ENCODE measurements at regions not wholly inside any gene's neighbourhood (a gene's known extent, or its start where the extent isn't known, plus 50 kb on each side); places are given as distances from the start of the nearest gene placed in this dataset.

- ChIA-PET POLR2A (no interaction called here), CTCF (no interaction called here)
- Mint-ChIP-seq H3K4me3 (no peak overlapping the region), H3K9me3 (ENCODE audit: insufficient read depth) (no peaks in the 10 kb centered on the region), H3K4me1 (peaks cover 4% of the 10 kb centered on the region), H3K27ac (no peak overlapping the region), H3K27me3 (peaks cover 6% of the 10 kb centered on the region)
- Histone ChIP-seq H3K36me3 (replicated peaks in 1 of 2; ENCODE audit: control extremely low read depth in 1 of 2, control insufficient read depth in 1 of 2, extremely low read depth in 1 of 2, insufficient read depth in 2 of 2, low read length in 1 of 2) (no peaks in the 10 kb centered on the region), H3K9me3 (ENCODE audit: control extremely low read depth in 1 of 3, control insufficient read depth in 2 of 3, insufficient read depth in 1 of 3, low read length in 2 of 3) (no peaks in the 10 kb centered on the region), H3K79me2 (ENCODE audit: control insufficient read depth, insufficient read depth, low read length) (no peaks in the 10 kb centered on the region), H3K9ac (ENCODE audit: low read length) (no peak overlapping the region), H3K4me2 (replicated peaks; ENCODE audit: low read depth, low read length, poor library complexity, severe bottlenecking) (no peak overlapping the region), H3K4me3 (ENCODE audit: control extremely low read depth in 1 of 5, extremely low read depth in 1 of 5, insufficient read depth in 1 of 5, low read depth in 2 of 5, low read length in 4 of 5) (no peak overlapping the region), H3K4me1 (ENCODE audit: control insufficient read depth in 2 of 2, insufficient read depth in 2 of 2, low read length in 2 of 2) (peaks cover 0 to 3% of the 10 kb centered on the region in 2 donors), H3K27ac (ENCODE audit: low read length in 2 of 2) (no peak overlapping the region), H2AFZ (ENCODE audit: insufficient read depth, low read depth, low read length, poor library complexity, severe bottlenecking) (no peak overlapping the region), H4K20me1 (ENCODE audit: control insufficient read depth, insufficient read depth, low read length, poor library complexity, severe bottlenecking) (no peaks in the 10 kb centered on the region), H3K27me3 (replicated peaks in 1 of 4; ENCODE audit: control extremely low read depth in 1 of 4, control insufficient read depth in 3 of 4, insufficient read depth in 4 of 4, low read length in 3 of 4) (peaks cover 0 to 4% (median 0%) of the 10 kb centered on the region in 4 experiments)
- DNase-seq = no peak
- TF ChIP-seq, protein P1, sequence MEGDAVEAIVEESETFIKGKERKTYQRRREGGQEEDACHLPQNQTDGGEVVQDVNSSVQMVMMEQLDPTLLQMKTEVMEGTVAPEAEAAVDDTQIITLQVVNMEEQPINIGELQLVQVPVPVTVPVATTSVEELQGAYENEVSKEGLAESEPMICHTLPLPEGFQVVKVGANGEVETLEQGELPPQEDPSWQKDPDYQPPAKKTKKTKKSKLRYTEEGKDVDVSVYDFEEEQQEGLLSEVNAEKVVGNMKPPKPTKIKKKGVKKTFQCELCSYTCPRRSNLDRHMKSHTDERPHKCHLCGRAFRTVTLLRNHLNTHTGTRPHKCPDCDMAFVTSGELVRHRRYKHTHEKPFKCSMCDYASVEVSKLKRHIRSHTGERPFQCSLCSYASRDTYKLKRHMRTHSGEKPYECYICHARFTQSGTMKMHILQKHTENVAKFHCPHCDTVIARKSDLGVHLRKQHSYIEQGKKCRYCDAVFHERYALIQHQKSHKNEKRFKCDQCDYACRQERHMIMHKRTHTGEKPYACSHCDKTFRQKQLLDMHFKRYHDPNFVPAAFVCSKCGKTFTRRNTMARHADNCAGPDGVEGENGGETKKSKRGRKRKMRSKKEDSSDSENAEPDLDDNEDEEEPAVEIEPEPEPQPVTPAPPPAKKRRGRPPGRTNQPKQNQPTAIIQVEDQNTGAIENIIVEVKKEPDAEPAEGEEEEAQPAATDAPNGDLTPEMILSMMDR (IDR thresholded peaks at IDR 0.05) = no peak
- intact Hi-C loops (cut with micrococcal nuclease) = no loop called here
- ATAC-seq (ENCODE audit: low read depth) = no peak
- WGBS (ENCODE audit: insufficient coverage) = 57% methylated on average over 3 of the region's 4 CpGs
Measured at GRCh38 chr6:125699591-125699990, 49.8 kb upstream of the HEY2 start.
